Daoy (cell line): ENCODE measurements at regions not wholly inside any gene's neighbourhood (a gene's known extent, or its start where the extent isn't known, plus 50 kb on each side); places are given as distances from the start of the nearest gene placed in this dataset.
"Not testable (repeated sequence)": the region's sequence is repeated elsewhere in the genome, so short reads cannot be mapped to it uniquely, and the experiment has no call there.

Experiments used
- DNase-seq: peaks from one replicate; pipeline ENCODE4 v3.0.0-alpha.2; 2015; ENCODE audit warnings: low read depth

DNA sequence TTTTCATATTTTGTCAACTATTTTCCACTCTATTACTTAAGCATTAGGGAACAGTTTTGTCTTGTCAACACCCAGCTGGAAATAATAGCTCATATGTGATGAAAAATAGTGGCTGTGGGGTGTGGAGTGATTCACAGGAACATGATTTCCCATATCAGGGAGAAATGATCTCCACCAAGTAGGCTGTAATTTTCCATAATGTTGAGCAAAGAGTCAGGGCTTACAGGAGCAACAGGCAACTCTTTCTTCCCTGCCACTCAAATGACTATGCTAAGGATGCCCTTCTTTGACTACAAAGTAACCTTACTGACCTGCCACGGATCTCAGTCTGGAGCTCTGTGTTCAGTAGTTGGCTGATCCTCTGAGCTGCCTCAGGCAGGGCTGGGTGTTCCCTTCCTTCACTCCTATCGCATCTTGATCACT lies 90.0 kb upstream of the GATB start:
- DNase-seq = no peak

DNA sequence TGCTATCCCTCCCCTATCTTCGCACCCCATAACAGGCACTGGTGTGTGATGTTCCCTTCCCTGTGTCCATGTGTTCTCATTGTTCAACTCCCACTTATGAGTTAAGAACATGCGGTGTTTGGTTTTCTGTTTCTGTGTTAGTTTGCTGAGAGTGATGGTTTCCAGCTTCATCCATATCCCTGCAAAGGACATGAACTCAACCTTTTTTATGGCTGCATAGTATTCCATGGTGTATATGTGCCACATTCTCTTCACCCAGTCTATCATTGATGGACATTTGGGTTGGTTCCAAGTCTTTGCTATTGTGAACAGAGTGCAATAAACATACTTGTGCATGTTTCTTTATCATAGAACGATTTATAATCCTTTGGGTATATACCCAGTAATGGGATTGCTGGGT lies 84.7 kb upstream of the GATB start:
- not testable (repeated sequence) for DNase-seq

DNA sequence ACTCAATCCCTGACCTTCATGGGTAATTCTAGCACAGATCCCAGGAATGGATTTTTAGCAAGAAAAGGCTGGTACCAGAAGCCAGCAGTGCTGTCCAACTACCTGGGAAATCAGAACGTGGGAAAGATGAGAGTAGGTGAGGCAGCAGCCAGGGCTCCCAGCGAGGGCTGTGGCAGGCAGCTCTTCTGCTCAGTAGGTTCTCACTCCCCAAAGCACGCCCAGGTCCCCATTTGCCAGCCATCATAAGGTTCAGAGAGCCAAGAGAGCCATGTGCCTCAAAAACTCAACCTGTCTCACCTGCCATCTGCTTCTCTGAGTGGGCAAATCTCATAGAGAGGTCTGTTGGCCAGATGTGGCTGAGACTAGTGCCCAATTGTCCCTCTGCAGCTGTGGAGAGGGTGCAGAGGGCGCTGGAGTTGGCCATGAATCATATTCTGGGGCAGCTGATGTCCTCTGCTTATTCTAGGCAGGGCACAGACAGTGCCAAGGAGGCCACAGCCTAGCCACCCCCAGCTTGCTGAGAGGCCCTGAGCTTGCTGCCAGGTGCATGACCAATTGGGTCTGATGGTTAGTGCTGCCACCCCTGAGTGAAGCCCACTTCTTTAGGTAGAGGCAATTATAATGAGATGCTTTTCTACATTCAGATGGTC lies 81.7 kb upstream of the GATB start:
- DNase-seq = no peak

DNA sequence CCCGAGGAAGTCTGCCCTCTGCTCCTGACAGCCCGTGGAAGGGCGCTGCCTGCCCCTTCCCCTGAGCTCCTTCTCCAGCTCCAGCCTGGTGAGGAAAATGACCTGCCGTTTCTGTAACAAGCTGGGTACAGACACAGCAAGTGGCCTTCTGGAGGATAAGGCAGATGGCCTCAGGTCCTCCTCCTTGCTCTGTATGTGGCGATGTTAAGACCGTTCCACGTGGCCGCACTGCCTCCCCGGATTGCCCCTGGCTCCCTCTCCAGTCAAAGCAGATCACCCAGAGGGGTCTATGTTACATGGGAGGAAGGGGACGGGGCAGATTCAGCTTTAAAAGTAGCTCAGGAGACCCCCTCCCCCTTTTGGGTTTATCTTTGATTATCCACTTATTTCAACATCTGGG lies 80.3 kb upstream of the GATB start:
- DNase-seq = no peak

- no peak for DNase-seq
These were observed 74.7 kb upstream of the GATB start for GRCh38 chr4:151835467-151835866.

DNA sequence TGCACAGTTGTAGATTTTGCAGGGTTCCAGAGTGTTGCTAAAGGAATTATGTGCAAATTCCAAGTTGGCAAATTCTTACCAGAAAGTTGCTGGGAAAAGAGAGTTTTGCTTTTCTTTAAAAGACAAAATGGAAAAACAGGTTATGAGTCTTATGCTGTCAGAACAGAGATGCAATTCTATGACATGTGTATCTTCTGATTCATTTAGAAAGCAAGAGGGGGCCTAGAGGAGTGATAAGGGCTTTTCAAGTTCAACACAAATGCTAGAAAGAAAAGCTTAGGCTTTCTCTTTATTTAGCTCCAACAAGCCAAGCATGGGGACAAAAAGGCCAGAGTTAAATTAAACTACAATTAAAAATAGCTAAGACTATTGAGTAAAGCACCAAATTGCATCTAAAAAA lies 72.4 kb upstream of the GATB start:
- no peak for DNase-seq

DNA sequence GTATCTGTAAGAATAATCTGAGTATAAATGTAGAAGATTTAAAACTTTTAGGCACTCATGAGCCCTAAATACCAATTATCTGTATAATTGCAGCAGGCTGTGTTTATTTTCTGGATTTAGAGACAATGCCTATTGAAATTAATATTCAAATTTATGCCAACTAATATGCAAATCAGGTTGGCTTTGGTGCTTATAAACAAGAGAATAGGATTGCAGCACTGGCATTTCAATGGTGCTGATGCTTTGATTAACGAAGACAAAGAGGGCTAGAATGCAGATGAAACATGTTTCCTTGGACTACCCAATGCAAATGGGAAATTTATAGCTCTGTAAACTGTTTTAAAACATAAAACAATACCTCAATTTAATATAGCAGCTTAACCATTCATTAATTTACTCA lies 70.7 kb upstream of the GATB start:
- DNase-seq = no peak

GRCh38 chr4:151830168-151830567 lies 69.4 kb upstream of the GATB start:
- DNase-seq = no peak

DNA sequence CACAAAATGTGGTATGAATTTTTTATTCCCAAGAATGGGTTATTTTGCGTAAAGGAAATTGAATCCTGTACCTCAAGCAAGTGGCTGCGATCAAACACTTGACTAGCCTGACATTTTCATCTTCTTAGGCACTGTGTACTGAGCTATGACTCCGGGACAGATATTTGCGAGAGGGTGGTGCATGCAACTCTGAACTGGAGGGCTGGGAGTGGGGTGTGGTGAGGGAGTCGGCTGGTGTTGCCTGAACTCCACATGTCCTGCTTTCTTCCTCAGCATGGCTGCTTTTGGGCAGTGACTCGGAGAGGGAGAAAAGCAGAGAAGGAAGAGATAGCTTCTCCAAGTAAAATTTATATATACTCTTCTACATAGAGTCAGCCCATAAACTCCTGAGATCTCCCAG lies 68.5 kb upstream of the GATB start:
- DNase-seq = no peak

DNA sequence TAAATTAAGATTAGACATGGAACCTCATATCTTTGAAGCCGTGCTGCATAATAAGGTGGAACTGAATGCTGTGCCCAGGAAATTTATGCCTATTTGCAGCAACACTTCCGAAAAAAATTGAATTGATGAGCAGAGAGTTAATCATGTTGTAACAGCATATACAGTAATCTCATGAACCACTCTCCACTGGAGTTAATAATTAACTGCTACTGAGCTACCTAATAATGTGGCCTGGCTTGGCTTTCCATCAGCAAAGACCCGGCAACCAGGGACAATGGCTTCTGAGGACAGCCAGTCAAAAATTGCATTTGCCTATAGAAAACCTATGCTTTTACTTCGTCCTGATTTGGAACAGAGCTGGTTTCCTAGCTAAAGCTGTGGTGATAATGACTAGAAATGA lies 63.8 kb upstream of the GATB start:
- no peak for DNase-seq

GRCh38 chr4:151822331-151822730 lies 61.5 kb upstream of the GATB start:
- no peak for DNase-seq

GRCh38 chr4:151820004-151820403 lies 59.2 kb upstream of the GATB start:
- DNase-seq = no peak

GRCh38 chr4:151811403-151811802 lies 50.6 kb upstream of the GATB start:
- DNase-seq = no peak
